IMR-90 (cell line): ENCODE measurements at regions not wholly inside any gene's neighbourhood (a gene's known extent, or its start where the extent isn't known, plus 50 kb on each side); places are given as distances from the start of the nearest gene placed in this dataset.
A peak's percentile ranks its signal among the peaks of the same experiment; 100 is the strongest.

Source experiments
- ATAC-seq: fragments of 200-7000 bp; cut with Tn5 transposase; 2 replicates; pipeline ENCODE4 v1.9.1; 2020; ENCODE audit warnings: low read depth, mild to moderate bottlenecking, moderate library complexity
- BruUV-seq: library from RNA; stranded (reverse); fragments of 400-500 nt; replicated peaks from 2 replicates; lab custom pipeline; 2021; lab: Mats Ljungman, UMichigan
- CTCF ChIA-PET: fragments of 300-600 bp; formaldehyde crosslinking; extraction: SDS; loops from one replicate; lab custom pipeline; 2021; ENCODE audit warnings: antibody characterized with exemption; lab: Yijun Ruan, JAX
- POLR2A ChIA-PET: fragments of 300-600 bp; sonication (Branson Sonifier 250); formaldehyde crosslinking; loops from one replicate; lab custom pipeline; 2022; ENCODE audit warnings: antibody characterized with exemption; ENCODE audit not compliant: unreplicated experiment; lab: Charles Lee
- DNase-seq: peaks from one replicate; pipeline ENCODE4 v3.0.0; 2013
- H2AFZ ChIP-seq: replicated peaks from 2 replicates; pipeline ENCODE3; 2013; ENCODE audit warnings: low read length, mild to moderate bottlenecking; ENCODE audit not compliant: poor library complexity
- H2AK5ac ChIP-seq: 2 replicates; pipeline ENCODE4 v1.6.1; 2013; ENCODE audit warnings: low read depth, low read length, inconsistent platforms
- H2AK9ac ChIP-seq: replicated peaks from 2 replicates; pipeline ENCODE3; 2013; ENCODE audit warnings: mild to moderate bottlenecking, low read depth, low read length, moderate library complexity; ENCODE audit not compliant: poor library complexity
- H2BK120ac ChIP-seq: 2 replicates; pipeline ENCODE4 v1.6.1; 2013; ENCODE audit warnings: low read depth, low read length, inconsistent platforms
- H2BK15ac ChIP-seq: 3 replicates; pipeline ENCODE4 v1.6.1; 2013; ENCODE audit warnings: low read depth, low read length, inconsistent platforms
- H2BK20ac ChIP-seq: 2 replicates; pipeline ENCODE4 v1.6.1; 2013; ENCODE audit warnings: low read depth, mild to moderate bottlenecking, inconsistent platforms, low read length, moderate library complexity
- H2BK5ac ChIP-seq: 2 replicates; pipeline ENCODE4 v1.6.1; 2013; ENCODE audit warnings: mild to moderate bottlenecking, low read depth, low read length, inconsistent platforms; ENCODE audit not compliant: poor library complexity, severe bottlenecking
- H3K14ac ChIP-seq: replicated peaks from 2 replicates; pipeline ENCODE4 v1.6.1; 2013; ENCODE audit warnings: low read depth, low read length, inconsistent platforms
- H3K18ac ChIP-seq: 2 replicates; pipeline ENCODE4 v1.6.1; 2013; ENCODE audit warnings: low read depth, low read length, control low read depth
- H3K23ac ChIP-seq: 2 replicates; pipeline ENCODE4 v1.6.1; 2013; ENCODE audit warnings: low read depth, low read length, inconsistent platforms
- H3K27ac ChIP-seq: 2 replicates; pipeline ENCODE4 v1.5.1; 2013; ENCODE audit warnings: mild to moderate bottlenecking, control low read depth, low read length; ENCODE audit not compliant: insufficient read depth
- H3K27me3 ChIP-seq: 2 replicates; pipeline ENCODE4 v1.6.1; 2013; ENCODE audit warnings: low read length; ENCODE audit not compliant: control insufficient read depth, insufficient read depth
- H3K36me3 ChIP-seq: 2 replicates; pipeline ENCODE4 v1.6.1; 2013; ENCODE audit warnings: low read length, mixed read lengths; ENCODE audit not compliant: control insufficient read depth, insufficient read depth
- H3K4ac ChIP-seq: 2 replicates; pipeline ENCODE4 v1.6.1; 2013; ENCODE audit warnings: low read depth, low read length, inconsistent platforms
- H3K4me1 ChIP-seq: 2 replicates; pipeline ENCODE4 v1.6.1; 2013; ENCODE audit warnings: low read length, mixed read lengths; ENCODE audit not compliant: control insufficient read depth, insufficient read depth
- H3K4me2 ChIP-seq: 2 replicates; pipeline ENCODE4 v1.6.1; 2013; ENCODE audit warnings: low read depth, mild to moderate bottlenecking, control low read depth, low read length, moderate library complexity
- H3K4me3 ChIP-seq: 2 replicates; pipeline ENCODE4 v1.5.1; 2013; ENCODE audit warnings: low read depth, mild to moderate bottlenecking, control low read depth, low read length, moderate library complexity; ENCODE audit not compliant: insufficient read depth
- H3K56ac ChIP-seq: 2 replicates; pipeline ENCODE4 v1.6.1; 2013; ENCODE audit warnings: low read length, inconsistent platforms; ENCODE audit not compliant: insufficient read depth; ENCODE audit errors: extremely low read depth
- H3K79me1 ChIP-seq, 2 experiments: 2 replicates each; pipeline ENCODE4 v1.6.1; 2013; ENCODE audit warnings: low read length in 2 of 2, inconsistent platforms in 1 of 2, low read depth in 1 of 2
- H3K9ac ChIP-seq: 2 replicates; pipeline ENCODE4 v1.6.1; 2013; ENCODE audit warnings: low read depth, low read length, control low read depth
- H3K9me1 ChIP-seq: 2 replicates; pipeline ENCODE4 v1.6.1; 2013; ENCODE audit warnings: low read length, inconsistent platforms; ENCODE audit not compliant: insufficient read depth
- H3K9me3 ChIP-seq: 2 replicates; pipeline ENCODE4 v1.6.1; 2013; ENCODE audit warnings: low read length; ENCODE audit not compliant: control insufficient read depth, insufficient read depth
- H4K20me1 ChIP-seq: 2 replicates; pipeline ENCODE4 v1.6.1; 2013; ENCODE audit warnings: low read length, inconsistent platforms; ENCODE audit not compliant: insufficient read depth
- H4K5ac ChIP-seq: 2 replicates; pipeline ENCODE4 v1.6.1; 2013; ENCODE audit warnings: mild to moderate bottlenecking, low read depth, low read length, control low read depth
- H4K8ac ChIP-seq, 2 experiments: 2 replicates each; pipeline ENCODE4 v1.6.1; 2013; ENCODE audit warnings: low read depth in 2 of 2, low read length in 2 of 2, control low read depth in 1 of 2, inconsistent platforms in 1 of 2
- H4K91ac ChIP-seq: 2 replicates; pipeline ENCODE4 v1.6.1; 2013; ENCODE audit warnings: low read depth, low read length, inconsistent platforms; ENCODE audit not compliant: insufficient read depth
- CHD1 ChIP-seq: IDR thresholded peaks from 2 replicates; pipeline ENCODE4 v1.6.1; 2012; ENCODE audit warnings: low read depth, low read length, improper control_type of control experiment
- CTCF ChIP-seq: conservative IDR thresholded peaks from 2 replicates; pipeline ENCODE4 v1.5.1; 2012; ENCODE audit warnings: mild to moderate bottlenecking, low read depth, low read length, improper control_type of control experiment
- FOS ChIP-seq: fragments of 150-350 bp; IDR thresholded peaks from 2 replicates; pipeline ENCODE4 v1.6.1; 2016; ENCODE audit warnings: low read depth, low read length
- MAFK ChIP-seq: IDR thresholded peaks from 2 replicates; pipeline ENCODE4 v1.6.1; 2012; ENCODE audit warnings: low read depth, low read length, improper control_type of control experiment
- MAZ ChIP-seq: IDR thresholded peaks from 2 replicates; pipeline ENCODE4 v1.6.1; 2012; ENCODE audit warnings: low read depth, mild to moderate bottlenecking, low read length, improper control_type of control experiment, moderate library complexity, borderline replicate concordance
- POLR2A ChIP-seq: IDR thresholded peaks from 2 replicates; pipeline ENCODE4 v1.6.1; 2012; ENCODE audit warnings: mild to moderate bottlenecking, low read depth, low read length
- RAD21 ChIP-seq: IDR thresholded peaks from 2 replicates; pipeline ENCODE4 v1.6.1; 2012; ENCODE audit warnings: low read length, improper control_type of control experiment
- RCOR1 ChIP-seq: IDR thresholded peaks from 2 replicates; pipeline ENCODE4 v1.6.1; 2012; ENCODE audit warnings: mild to moderate bottlenecking, low read length, improper control_type of control experiment; ENCODE audit not compliant: insufficient replicate concordance
- SMC3 ChIP-seq: fragments of 150-350 bp; IDR thresholded peaks from 2 replicates; pipeline ENCODE4 v1.6.1; 2016; ENCODE audit warnings: low read depth, mild to moderate bottlenecking, antibody characterized with exemption, low read length, moderate library complexity
- dilution Hi-C: fragments of 300-500 bp; cut with HindIII; formaldehyde crosslinking; loops from one replicate; pipeline ENCODE4 v1.14.3; 2018; ENCODE audit warnings: low sequenced_read_pairs; ENCODE audit not compliant: unreplicated experiment
- in situ Hi-C: fragments of 300-500 bp; cut with MboI; formaldehyde crosslinking; loops from 3 replicates; pipeline ENCODE4 v1.14.3; 2019; ENCODE audit warnings: low sequenced_read_pairs, inconsistent platforms, mixed read lengths
- intact Hi-C: fragments of 100-400 bp; cut with micrococcal nuclease; formaldehyde crosslinking; loops from 2 replicates; pipeline ENCODE4 v1.10.0; 2022

GRCh38 chr5:33330992-33331391 lies 109.8 kb upstream of the TARS1 start:
- Histone ChIP-seq H3K4ac (no peak overlapping the region), H3K9me3 (no peaks in the 10 kb centered on the region), H4K91ac (no peak overlapping the region), H3K4me1 (no peaks in the 10 kb centered on the region), H3K79me1 (no peaks in the 10 kb centered on the region), H4K20me1 (no peaks in the 10 kb centered on the region), H3K18ac (0 out of 2 replicates have a peak overlapping the region, but pooled peaks have one; percentile 59), H3K27ac (no peak overlapping the region), H4K5ac (peak overlapping the region; percentile 11; the same call in 1 of the 2 replicates), H3K56ac (no peak overlapping the region), H2AFZ (no peak overlapping the region), H2AK9ac (no peak overlapping the region), H3K9me1 (no peaks in the 10 kb centered on the region), H2BK120ac (no peak overlapping the region), H3K4me2 (no peak overlapping the region), H2BK20ac (no peak overlapping the region), H2AK5ac (no peak overlapping the region), H3K23ac (no peak overlapping the region), H2BK5ac (no peak overlapping the region), H3K36me3 (no peaks in the 10 kb centered on the region), H3K4me3 (no peak overlapping the region), H3K9ac (no peak overlapping the region), H2BK15ac (no peak overlapping the region), H3K27me3 (no peaks in the 10 kb centered on the region), H4K8ac (no peak overlapping the region), H3K14ac (no peak overlapping the region)
- POLR2A ChIA-PET: no interaction called here
- no peak for TF ChIP-seq CHD1
- no peak for TF ChIP-seq RCOR1
- no peak for TF ChIP-seq MAFK
- no peak for TF ChIP-seq CTCF
- no peak for TF ChIP-seq MAZ
- TF ChIP-seq RAD21: no peak
- no peak for TF ChIP-seq SMC3
- TF ChIP-seq POLR2A: no peak
- no peak for TF ChIP-seq FOS
- ATAC-seq: no peak
- intact Hi-C loops: no loop called here
- CTCF ChIA-PET: no interaction called here
- no TSS peak for BruUV-seq
- DNase-seq: no peak
- dilution Hi-C loops: no loop called here
- in situ Hi-C loops: no loop called here
